ENCODE measurements at regions not wholly inside any gene's neighbourhood (a gene's known extent, or its start where the extent isn't known, plus 50 kb on each side); places are given as distances from the start of the nearest gene placed in this dataset.

DNA sequence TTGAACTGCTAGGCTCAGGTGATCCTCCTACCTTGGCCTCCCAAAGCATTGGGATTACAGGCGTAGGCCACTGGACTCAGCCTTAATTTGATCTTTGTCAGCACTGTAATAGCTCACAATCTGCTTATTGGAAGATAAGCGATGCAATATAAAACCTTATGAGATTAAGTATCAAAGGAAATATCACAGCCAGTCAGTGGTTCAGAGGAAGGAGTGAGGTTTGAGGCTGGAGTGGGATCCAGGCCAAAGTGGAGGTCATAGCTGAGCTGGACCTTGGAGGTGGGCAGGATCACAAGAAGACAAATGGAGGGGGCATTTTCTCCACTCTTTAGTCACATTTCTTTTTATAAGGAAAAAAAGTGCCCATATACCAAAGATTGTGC lies 228.5 kb downstream of the RHOU start:
- TF ChIP-seq POLR2A (IDR thresholded peaks at IDR 0.05), result no peak
- TF ChIP-seq, protein P1, sequence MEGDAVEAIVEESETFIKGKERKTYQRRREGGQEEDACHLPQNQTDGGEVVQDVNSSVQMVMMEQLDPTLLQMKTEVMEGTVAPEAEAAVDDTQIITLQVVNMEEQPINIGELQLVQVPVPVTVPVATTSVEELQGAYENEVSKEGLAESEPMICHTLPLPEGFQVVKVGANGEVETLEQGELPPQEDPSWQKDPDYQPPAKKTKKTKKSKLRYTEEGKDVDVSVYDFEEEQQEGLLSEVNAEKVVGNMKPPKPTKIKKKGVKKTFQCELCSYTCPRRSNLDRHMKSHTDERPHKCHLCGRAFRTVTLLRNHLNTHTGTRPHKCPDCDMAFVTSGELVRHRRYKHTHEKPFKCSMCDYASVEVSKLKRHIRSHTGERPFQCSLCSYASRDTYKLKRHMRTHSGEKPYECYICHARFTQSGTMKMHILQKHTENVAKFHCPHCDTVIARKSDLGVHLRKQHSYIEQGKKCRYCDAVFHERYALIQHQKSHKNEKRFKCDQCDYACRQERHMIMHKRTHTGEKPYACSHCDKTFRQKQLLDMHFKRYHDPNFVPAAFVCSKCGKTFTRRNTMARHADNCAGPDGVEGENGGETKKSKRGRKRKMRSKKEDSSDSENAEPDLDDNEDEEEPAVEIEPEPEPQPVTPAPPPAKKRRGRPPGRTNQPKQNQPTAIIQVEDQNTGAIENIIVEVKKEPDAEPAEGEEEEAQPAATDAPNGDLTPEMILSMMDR (IDR thresholded peaks at IDR 0.05), result no peak
